GM19025 (cell line): ENCODE measurements at regions not wholly inside any gene's neighbourhood (a gene's known extent, or its start where the extent isn't known, plus 50 kb on each side); places are given as distances from the start of the nearest gene placed in this dataset.
A peak's percentile ranks its signal among the peaks of the same experiment; 100 is the strongest.
"Not testable (repeated sequence)": the region's sequence is repeated elsewhere in the genome, so short reads cannot be mapped to it uniquely, and the experiment has no call there.

Source experiments
- ATAC-seq: cut with Tn5 transposase; IDR thresholded peaks from one replicate; pipeline ENCODE4 v1.9.1; 2021; ENCODE audit warnings: mild to moderate bottlenecking, low read depth, moderate library complexity; ENCODE audit not compliant: unreplicated experiment

DNA sequence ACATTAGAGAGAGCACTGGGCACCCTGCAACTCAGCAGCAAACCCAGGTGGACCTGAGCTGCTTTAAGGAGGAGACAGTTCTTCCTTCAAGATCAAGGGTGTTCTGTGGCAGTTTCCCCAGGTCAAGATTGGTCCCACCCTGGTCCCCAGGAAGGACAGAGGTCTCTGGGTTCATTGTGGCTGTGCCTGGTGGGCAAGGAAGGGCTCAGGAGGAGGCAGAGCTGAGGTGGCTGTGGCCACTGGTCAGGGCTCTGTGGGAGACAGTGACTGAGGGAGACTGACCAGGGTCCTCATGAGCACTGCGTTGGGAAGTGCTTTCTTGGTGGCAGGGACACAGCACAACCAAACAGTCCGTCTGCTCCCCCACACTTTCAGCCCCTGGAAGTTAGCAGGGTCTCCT lies 141.3 kb downstream of the FCRL5 start:
- no peak for ATAC-seq

DNA sequence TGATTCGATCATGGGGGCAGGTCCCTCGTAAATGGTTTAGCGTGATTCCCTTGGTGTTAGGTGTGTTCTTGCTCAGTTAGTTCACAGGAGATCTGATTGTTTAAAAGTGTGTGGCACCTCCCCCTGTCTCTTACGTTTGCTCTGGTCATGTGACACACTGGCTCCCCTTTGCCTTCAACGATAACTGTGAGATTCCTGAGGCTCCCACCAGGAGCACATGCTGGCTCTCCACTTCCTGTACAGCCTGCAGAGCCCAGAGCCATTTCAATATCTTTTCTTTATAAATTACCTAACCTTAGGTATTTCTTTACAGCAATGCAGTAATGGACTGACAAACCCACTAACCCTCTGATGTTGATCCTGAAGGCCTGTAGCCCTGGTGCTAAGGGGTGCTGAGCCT lies 141.9 kb downstream of the FCRL5 start:
- ATAC-seq: no peak

GRCh38 chr1:157409927-157410326 lies 142.4 kb downstream of the FCRL5 start:
- no peak for ATAC-seq

DNA sequence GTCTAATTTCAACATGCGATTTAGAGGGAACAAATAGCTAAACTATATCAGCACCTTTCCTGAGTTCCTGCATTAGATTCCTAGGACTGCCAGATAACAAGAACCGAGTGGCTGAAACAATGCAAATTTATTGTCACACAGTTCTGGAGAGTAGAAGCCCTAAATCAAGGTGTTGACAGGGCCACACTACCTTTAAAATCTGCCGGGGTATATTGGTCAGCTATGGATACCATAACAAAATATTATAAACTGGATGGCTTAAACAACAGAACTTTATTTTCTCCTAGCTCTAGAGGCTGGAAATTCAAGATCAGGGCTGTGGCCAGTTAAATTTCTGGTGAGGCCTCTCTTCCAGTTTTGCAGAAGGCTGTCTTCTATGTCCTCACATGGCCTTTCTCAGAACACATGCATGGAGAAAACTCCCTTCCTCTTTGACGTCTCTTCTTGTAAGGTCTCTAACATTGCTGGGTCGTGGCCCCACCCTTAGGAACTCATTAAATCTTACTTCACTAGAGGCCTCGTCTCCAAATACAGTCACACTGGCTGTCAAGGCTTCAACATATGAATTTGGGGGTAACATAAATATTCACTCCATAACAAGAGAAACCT lies 144.3 kb downstream of the FCRL5 start:
- no peak for ATAC-seq

DNA sequence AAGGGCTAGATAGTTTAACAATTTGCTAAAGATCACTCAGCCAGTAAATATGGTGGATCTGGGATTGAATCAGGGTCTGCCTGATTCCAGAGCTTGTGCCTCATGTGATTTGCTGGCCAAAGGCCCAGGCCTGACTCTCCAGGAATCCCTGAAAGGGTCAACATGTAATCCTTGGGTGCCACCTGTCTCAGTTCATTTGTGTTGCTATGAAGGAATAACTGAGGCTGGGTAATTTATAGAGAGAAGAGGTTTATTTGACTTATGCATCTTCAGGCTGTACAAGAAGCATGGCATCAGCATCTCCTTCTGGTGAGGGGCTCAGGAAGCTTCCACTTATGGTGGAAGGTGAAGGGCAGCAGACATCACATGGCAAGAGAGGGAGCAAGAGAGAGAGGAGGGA lies 144.9 kb downstream of the FCRL5 start:
- no peak for ATAC-seq

DNA sequence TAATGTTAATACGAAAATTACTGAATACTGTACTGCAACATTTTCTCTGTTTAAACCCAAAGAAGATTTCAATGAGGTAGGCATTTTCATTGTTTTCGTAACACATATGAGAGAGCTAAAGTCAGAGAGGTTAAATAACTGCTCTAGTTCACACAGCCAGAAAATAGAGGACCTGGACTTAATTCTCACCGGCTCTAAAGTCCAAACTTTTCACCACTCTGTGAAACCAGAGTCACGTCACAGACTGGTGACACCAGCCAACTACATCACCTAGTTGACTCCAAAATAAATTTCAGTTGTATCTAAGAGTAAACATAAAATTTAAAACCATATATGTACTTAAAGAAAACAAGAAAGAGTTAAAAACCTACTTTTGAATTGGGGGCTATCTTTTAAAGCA lies 146.7 kb downstream of the FCRL5 start:
- no peak for ATAC-seq

- no peak for ATAC-seq
These were observed 147.7 kb downstream of the FCRL5 start for GRCh38 chr1:157404614-157405013.

DNA sequence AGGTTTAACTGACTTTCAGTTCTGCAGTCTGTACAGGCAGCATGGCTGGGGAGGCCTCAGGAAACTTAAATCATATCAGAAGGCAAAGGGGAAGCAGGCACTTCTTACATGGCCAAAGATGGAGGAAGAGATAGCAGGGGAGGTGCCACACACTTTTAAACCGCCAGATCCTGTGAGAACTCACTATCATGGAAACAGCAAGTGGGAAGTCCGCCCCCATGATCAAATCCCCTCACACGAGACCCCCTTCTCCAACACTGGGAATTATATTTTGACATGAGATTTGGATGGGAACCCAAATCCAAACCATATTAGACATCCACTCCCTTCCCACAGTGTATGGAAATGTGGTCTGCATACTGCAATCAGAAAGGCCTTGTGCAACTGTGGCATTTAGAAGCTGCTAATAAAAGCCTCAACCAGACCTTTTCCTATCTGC lies 148.2 kb downstream of the FCRL5 start:
- no peak for ATAC-seq

DNA sequence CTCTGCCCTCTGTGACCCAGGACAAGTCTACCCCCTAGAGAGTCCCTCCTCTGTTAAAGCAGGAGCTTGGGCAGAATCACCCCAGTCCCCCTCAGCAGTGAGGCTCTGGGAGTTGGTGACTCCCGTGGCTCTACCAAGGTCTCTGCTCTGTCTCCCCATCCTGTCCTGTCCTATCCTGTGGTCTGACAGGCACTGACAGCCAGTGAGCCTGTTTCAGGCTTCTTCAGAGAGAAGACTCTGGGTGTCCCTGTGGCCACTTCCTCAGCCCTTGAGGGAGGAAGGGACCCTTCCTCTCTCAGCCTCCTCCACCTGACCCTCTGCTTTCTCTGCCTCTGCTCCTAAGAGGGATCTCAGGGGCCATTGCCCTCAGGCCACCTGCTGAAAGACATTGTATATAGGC lies 148.7 kb downstream of the FCRL5 start:
- ATAC-seq: no peak

DNA sequence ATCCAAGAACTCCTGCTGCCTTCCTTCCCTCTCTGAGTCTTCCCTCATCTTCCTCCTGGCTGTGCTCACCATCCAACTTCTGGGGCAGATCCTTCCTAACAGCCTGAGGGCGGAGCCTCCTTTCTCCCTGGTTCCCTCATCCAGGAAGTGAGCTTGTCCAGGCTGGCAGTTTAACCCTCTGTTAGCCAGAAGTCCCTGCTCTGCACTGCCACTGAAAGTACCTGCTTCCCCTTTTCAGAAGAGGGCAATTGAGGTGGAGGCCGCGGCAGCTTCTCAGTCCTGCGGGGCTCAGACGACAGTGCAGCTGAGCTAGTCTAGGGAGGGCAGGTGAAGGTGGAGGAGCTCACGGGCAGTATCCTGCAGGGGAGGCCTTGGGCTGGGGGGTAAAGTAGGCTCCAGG lies 149.1 kb downstream of the FCRL5 start:
- peak; percentile 65 for ATAC-seq

GRCh38 chr1:157400766-157401165 lies 151.5 kb downstream of the FCRL5 start:
- ATAC-seq: no peak

GRCh38 chr1:157399984-157400382 lies 152.3 kb downstream of the FCRL5 start:
- ATAC-seq: peak; percentile 73

DNA sequence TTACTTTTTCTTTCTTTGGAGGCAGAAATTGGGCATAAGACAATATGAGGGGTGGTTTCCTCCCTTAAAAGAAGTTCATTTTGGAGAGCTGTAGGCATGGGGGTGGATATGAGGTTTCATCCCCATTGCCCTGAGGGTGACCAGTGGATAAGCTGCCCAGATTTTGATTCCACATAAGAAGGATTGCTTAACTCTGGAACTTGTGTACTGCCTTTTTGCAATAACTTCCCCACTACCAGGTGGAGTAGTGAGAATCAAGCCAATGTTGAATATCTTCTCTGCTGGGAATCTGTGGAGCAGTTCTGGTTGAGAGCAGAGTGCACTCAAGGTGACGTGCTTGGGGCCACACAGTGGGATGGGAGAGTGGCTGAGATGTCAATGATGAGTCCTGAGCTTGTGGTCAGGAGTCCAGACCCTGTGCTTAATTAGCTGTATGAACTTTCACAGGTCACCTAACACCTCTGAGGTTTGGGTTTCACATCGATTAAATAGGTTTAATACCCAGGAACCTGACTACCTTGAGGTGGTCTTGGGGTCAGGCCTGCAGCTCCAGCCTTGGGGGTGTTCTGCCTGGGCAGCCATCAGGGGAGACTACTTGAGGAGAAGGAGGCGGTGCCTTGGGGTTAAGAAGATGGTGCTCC lies 152.9 kb downstream of the FCRL5 start:
- ATAC-seq: no peak

GRCh38 chr1:157390651-157391050 lies 161.7 kb downstream of the FCRL5 start:
- no peak for ATAC-seq

DNA sequence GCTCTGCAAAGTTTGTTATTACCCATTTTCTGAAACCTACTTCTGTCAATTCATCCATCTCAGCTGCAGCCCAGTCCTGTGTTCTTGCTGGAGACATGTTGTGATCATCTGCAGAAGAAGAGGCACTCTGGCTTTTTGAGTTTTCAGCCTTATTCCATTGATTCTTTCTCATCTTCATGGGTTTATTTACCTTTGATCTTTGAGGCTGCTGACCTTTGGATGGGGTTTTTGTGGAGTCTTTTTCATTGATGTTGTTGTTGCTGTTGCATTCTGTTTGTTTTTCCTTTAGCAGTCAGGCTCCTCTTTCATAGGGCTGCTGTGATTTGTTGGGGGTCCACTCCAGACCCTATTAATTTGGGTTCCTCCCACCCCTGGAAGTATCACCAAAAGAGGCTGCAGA lies 164.3 kb downstream of the FCRL5 start:
- ATAC-seq: no peak

- no peak for ATAC-seq
These were observed 168.1 kb downstream of the FCRL5 start for GRCh38 chr1:157384258-157384657.

GRCh38 chr1:157382351-157382750 lies 170.0 kb downstream of the FCRL5 start:
- peak; percentile 74 for ATAC-seq

DNA sequence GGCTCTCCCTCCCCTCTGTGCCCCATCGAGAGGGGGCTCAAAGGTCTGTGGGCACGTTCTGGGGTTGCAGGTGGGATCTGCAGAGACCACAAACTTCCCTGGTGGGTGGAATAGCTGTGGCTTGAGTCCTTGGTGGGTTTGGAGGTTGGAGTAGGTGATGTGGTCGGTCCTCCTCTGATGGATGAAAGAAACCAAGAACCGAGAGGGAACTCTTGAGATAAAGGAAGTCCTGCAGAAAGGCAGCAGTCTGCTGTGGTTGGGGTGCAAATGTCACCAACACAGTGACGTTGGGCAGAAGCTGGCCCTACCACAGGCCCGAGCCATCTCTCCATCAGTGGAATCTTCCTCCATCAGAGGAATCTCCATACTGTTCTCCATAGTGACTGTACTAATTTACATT lies 171.8 kb downstream of the FCRL5 start:
- ATAC-seq: no peak

- not testable (repeated sequence) for ATAC-seq
These were observed 175.0 kb downstream of the FCRL5 start for GRCh38 chr1:157377280-157377713.

DNA sequence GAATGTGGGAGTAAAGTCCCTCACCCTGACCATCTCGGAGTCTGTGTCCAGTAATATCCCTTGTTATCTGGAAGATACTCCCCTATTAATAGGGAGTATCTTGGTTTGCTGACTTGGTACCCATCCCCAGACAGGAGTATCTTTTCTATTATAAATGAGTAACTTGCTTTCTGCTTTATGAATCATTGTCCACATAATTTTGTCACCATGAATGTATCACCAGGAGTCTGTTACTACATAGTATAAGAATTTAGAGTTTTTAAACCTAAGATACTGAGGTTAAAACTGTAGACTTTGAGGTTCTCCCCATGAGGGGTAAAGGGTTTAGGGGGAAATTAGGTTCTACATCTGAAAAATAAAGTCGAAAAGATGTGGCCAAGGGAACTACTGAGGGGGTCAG lies 175.6 kb downstream of the FCRL5 start:
- no peak for ATAC-seq

GRCh38 chr1:157372311-157372710 lies 180.0 kb downstream of the FCRL5 start:
- not testable (repeated sequence) for ATAC-seq

DNA sequence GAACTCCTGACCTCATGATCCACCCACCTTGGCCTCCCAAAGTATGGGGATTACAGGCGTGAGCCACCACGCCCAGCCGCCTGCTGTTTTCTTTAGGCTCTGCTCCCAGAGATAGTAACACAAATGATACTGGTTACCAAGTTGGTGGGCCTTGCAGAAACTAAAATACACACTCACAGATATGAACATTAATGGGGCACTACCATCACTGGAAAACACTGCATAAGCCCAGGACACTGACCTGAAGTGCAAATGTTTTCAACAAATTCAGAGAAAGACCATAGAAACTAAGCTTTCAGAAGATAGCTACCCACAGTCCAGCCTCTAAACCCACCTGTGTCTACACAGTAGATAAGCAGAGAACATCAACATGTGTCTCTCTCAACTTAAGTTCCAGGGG lies 180.5 kb downstream of the FCRL5 start:
- no peak for ATAC-seq
